SK-N-SH treated with all-trans-retinoic acid at 6 μM for 48 hours (cell line): ENCODE measurements at regions not wholly inside any gene's neighbourhood (a gene's known extent, or its start where the extent isn't known, plus 50 kb on each side); places are given as distances from the start of the nearest gene placed in this dataset.

Source experiments
- GLIS3 ChIP-seq: fragments of 250-450 bp; sonication (Bioruptor Pico); IDR thresholded peaks from 2 replicates; pipeline ENCODE4 v1.5.0; 2020; ENCODE audit warnings: mild to moderate bottlenecking, moderate library complexity
- ZFP3 ChIP-seq: fragments of 250-450 bp; sonication (Bioruptor Pico); IDR thresholded peaks from 2 replicates; pipeline ENCODE4 v1.5.0; 2020; ENCODE audit warnings: mild to moderate bottlenecking, moderate library complexity
- ZFP30 ChIP-seq: fragments of 450-650 bp; formaldehyde crosslinking; IDR thresholded peaks from 2 replicates; pipeline ENCODE4 v1.5.0; 2022; ENCODE audit warnings: mild to moderate bottlenecking, moderate library complexity
- TF ChIP-seq, protein P1 (sequence below): fragments of 250-450 bp; sonication (Bioruptor Pico); IDR thresholded peaks from 2 replicates; pipeline ENCODE4 v1.5.1; 2020; ENCODE audit warnings: low read depth, mild to moderate bottlenecking, moderate library complexity
- TF ChIP-seq, protein P2 (sequence below): fragments of 250-450 bp; sonication (Bioruptor Pico); IDR thresholded peaks from 2 replicates; pipeline ENCODE4 v1.8.0; 2020; ENCODE audit warnings: mild to moderate bottlenecking, moderate library complexity, borderline replicate concordance
- TF ChIP-seq, protein P3 (sequence below): fragments of 250-450 bp; sonication (Bioruptor Pico); IDR thresholded peaks from 2 replicates; pipeline ENCODE4 v1.5.1; 2021; ENCODE audit warnings: mild to moderate bottlenecking, moderate library complexity

DNA sequence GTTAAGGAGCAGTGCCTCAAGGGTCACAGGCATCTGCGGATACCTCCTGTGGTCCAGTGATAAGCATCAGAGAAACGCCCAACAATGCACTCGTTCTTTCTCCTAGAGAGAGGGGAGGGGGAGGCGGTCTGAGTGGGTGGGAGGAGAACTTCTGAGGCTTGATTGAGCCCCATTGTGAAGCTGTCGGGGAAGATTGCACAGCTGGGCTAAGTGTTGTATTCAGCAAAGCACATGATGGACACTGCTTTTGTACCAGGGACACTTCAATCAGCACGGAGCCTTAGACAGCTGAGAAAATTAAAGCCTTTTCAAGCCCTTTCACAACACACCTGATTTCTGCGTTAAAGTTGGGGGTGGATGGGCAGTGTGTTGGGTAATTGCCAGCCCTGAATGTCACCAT lies 230.3 kb upstream of the GHITM start:
- TF ChIP-seq, protein P1, sequence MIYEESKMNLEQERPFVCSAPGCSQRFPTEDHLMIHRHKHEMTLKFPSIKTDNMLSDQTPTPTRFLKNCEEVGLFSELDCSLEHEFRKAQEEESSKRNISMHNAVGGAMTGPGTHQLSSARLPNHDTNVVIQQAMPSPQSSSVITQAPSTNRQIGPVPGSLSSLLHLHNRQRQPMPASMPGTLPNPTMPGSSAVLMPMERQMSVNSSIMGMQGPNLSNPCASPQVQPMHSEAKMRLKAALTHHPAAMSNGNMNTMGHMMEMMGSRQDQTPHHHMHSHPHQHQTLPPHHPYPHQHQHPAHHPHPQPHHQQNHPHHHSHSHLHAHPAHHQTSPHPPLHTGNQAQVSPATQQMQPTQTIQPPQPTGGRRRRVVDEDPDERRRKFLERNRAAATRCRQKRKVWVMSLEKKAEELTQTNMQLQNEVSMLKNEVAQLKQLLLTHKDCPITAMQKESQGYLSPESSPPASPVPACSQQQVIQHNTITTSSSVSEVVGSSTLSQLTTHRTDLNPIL: no peak
- TF ChIP-seq GLIS3 (CRISPR knock-in tag) (no peak), ZFP30 (no peak), ZFP3 (CRISPR knock-in tag) (no peak)
- TF ChIP-seq, protein P2, sequence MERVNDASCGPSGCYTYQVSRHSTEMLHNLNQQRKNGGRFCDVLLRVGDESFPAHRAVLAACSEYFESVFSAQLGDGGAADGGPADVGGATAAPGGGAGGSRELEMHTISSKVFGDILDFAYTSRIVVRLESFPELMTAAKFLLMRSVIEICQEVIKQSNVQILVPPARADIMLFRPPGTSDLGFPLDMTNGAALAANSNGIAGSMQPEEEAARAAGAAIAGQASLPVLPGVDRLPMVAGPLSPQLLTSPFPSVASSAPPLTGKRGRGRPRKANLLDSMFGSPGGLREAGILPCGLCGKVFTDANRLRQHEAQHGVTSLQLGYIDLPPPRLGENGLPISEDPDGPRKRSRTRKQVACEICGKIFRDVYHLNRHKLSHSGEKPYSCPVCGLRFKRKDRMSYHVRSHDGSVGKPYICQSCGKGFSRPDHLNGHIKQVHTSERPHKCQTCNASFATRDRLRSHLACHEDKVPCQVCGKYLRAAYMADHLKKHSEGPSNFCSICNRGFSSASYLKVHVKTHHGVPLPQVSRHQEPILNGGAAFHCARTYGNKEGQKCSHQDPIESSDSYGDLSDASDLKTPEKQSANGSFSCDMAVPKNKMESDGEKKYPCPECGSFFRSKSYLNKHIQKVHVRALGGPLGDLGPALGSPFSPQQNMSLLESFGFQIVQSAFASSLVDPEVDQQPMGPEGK (CRISPR knock-in tag): no peak
- TF ChIP-seq, protein P3, sequence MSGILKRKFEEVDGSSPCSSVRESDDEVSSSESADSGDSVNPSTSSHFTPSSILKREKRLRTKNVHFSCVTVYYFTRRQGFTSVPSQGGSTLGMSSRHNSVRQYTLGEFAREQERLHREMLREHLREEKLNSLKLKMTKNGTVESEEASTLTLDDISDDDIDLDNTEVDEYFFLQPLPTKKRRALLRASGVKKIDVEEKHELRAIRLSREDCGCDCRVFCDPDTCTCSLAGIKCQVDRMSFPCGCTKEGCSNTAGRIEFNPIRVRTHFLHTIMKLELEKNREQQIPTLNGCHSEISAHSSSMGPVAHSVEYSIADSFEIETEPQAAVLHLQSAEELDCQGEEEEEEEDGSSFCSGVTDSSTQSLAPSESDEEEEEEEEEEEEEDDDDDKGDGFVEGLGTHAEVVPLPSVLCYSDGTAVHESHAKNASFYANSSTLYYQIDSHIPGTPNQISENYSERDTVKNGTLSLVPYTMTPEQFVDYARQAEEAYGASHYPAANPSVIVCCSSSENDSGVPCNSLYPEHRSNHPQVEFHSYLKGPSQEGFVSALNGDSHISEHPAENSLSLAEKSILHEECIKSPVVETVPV (CRISPR knock-in tag): no peak
